CD4-positive, alpha-beta T cell treated with Interleukin-17A for 4 hours (primary cell): ENCODE measurements at regions not wholly inside any gene's neighbourhood (a gene's known extent, or its start where the extent isn't known, plus 50 kb on each side); places are given as distances from the start of the nearest gene placed in this dataset.
A peak's percentile ranks its signal among the peaks of the same experiment; 100 is the strongest.
"Not testable (repeated sequence)": the region's sequence is repeated elsewhere in the genome, so short reads cannot be mapped to it uniquely, and the experiment has no call there.

Experiments
- DNase-seq: peaks from one replicate; pipeline ENCODE4 v3.0.0-alpha.2; 2020; ENCODE audit warnings: mixed read lengths

- DNase-seq = no peak
Measured at GRCh38 chr6:25127076-25127837, 151.9 kb upstream of the CARMIL1 start.

GRCh38 chr6:25130518-25130917 lies 148.7 kb upstream of the CARMIL1 start:
- no peak for DNase-seq

GRCh38 chr6:25132934-25133333 lies 146.2 kb upstream of the CARMIL1 start:
- DNase-seq = no peak

- no peak for DNase-seq
Measured at GRCh38 chr6:25133568-25133967, 145.6 kb upstream of the CARMIL1 start.

- DNase-seq = peak; percentile 30
Measured at GRCh38 chr6:25136854-25137253, 142.3 kb upstream of the CARMIL1 start.

DNA sequence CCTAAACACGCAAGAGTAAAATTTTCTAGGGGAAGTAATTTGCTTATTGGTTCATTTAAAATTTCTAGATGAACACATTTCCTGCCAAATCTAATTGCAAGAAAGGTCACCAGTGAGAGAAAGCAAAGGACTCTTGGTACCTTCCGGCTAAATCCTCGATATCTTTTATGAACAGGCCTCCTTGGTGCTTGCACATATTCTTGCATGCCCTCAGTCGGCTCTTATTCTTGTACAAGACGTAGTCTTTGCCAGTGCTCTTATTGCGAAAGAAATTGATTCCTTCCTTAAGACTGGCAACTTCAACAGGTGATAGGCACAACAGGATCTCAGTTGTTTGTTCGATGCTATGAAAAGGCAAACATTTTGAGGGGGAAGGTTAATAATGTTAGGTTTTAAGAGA lies 141.7 kb upstream of the CARMIL1 start:
- peak; percentile 21 for DNase-seq

DNA sequence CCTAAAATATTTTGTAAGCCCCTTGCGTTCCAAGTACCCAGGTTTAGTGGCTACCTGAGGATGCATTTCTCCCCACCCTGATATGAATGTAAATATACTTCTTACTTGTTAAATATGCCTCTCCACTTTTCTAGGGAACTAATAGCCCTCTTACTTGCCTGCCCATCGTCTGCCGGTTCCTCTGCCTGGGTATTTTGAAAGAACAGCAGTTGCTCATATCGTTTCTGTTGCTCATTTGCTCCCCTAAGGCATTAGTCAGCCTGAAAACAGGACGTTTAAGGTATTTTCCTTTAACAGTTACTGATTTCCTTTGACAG lies 141.3 kb upstream of the CARMIL1 start:
- DNase-seq = no peak

DNA sequence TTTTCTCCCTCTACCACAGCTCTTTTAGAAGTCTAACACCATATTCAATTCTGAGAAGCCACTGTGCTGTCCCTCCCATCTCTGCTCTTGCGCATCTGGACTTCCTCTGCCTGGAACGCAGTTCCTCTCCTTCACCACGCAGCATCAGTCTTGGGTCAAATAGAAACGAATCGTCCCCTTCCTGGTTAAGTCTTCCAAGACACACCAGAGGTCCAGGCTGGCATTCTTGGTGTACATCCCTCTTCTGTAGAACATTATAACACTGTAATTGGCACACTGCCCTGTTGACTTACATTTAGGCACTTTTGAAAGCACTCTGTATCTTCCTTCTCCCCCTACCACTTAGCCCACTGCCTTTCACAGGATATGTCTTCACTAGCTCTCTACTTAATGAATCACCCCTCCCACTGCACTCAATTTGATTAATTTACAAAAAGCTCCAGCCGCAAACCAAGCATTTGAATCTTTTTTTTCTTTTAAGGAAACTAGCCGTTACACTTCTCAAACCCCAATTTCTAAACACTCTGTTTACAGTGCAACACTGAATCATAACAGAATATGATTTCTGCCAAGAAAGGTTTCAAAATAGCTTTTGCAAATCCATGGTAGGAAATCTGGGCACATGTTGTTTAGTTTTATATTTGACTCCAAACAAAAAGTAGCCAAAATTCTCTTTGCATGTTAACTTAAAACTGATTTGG lies 140.8 kb upstream of the CARMIL1 start:
- DNase-seq = peak; percentile 68

DNA sequence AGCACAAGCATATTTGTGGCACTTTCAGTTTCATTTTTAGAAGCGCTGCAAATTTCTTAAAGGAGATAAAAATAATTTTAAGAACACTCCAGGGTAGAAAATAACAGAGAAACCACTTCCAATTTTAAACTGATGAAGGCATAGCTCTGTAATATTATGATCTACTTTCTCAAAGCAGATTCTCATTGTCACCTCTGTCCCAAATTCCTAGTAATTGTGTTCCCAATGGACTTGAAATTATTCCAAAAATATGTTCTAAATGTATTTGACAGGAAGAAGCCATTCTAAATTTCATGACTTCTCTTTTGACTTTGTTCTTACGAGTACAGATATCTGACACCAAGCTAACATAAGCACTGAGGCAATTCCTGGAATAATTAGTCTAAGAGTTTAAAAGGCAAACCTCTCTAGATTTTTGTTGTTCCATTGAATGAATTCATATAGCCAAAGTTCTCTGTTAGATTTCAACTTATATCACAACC lies 140.2 kb upstream of the CARMIL1 start:
- no peak for DNase-seq

DNA sequence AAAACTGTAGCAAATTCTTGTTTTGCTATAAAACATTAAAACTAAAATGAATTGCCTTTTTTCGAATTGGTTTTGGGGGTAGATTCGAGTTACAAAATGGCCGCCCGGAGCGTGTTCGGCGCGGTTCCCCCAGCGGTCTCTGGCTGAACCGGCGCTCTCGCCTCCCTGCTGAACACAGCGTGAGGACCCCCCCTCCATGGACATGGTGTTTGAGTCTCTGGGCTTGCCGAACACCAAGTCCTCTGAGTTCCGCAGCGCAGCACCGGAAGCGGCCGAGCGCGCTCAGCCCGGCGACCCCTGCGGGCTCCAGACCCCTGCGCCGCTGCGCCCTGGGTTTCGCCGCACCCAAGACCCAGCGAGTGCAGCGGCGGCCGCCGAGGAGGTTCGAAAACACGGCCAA lies 139.6 kb upstream of the CARMIL1 start:
- DNase-seq = not testable (repeated sequence)

GRCh38 chr6:25142506-25142905 lies 136.7 kb upstream of the CARMIL1 start:
- no peak for DNase-seq

DNA sequence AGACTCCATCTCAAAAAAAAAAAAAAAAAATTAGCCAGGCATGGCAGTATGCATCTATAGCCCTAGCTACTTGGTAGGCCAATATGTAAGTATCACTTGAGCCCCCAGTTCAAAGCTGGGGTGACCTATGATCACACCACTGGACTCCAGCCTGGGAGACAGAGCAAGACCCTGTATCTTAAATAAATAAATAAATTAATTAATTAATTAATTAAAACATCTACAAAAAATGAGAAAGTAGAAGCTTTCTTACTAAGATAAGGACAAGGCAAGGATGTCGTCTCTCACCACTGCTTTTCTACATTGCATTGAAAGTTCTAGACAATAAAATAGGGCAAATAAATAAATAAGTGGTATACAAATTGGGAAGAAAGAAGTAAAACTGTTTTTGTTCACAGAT lies 134.3 kb upstream of the CARMIL1 start:
- DNase-seq = no peak

GRCh38 chr6:25147223-25147622 lies 132.0 kb upstream of the CARMIL1 start:
- no peak for DNase-seq

DNA sequence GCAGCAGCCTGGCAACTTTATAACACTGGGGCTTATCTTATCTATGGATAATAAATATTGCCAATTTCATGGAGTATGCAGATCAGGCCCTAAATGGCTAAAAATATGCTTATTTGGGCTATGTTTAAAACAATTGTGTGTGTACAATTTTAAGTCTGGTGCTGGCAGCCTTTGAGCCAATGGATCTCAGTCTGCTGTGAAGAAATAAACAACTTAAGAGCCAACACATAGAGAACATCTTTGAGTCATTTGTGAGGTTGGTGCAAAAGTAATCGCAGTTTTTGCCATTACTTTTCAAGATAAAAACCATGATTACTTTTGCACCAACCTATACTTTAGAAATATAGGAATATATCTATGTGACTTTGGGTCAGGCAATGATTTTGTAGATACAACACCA lies 129.1 kb upstream of the CARMIL1 start:
- no peak for DNase-seq

DNA sequence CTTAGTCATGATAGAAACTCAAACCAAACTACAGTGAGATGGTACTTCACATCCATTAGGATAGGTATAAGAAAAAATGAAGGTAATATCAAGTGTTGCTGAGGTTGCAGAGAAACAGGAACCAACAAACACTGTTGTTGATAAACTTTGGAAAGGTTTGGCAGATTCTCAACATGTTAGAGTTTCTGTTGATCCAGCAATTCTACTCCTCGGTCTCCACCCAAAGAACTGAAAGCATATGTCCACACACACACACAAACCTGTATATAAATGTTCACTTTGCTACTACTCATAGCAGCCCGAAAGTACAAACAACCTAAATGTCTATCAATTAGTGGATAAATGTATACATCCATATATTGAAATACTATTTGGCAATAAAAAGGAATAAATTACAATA lies 128.3 kb upstream of the CARMIL1 start:
- no peak for DNase-seq

DNA sequence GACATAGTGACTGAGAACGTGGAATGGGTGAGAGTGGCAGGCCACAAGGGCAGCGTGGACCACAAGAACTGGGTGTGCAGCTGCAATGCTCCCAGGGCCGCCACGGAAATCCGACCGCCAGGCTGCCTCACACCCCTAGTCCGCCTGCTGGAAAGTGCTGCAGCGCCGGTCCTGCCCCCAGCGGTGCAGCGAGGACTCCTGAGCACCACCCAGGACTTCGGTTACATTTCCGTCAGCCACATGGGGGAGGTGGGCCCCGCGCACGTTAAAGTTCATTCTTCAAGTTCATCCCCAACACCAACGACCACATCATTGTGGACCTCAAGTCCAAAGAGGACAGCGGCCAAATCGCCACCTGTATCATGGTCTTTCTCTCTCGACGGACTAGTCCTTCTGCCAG lies 126.1 kb upstream of the CARMIL1 start:
- DNase-seq = no peak

DNA sequence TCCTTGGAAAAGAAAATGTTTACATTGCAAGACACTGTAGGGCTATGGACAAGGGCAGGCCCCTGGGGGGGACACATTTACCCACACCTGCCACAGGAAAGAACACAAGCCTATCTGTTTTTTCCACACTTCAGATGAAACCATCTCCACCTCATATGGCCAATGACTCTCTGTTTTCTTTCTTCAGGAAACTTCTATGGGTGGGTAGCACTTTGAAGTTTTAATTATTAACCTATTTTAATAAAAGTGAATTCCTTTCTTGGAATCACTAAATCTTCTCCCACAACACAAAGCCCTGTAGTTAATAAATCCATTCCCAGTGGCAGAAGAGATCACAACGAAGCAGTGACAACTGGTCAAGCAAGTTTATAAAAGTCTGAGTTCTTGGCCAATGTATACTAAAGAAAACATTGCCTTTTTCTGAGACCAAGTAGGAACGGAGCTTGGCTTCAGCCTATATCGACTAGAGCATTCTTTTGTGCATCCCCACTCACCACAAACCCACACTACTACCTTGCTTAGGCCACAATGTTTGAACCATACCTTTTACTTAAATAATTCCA lies 125.1 kb upstream of the CARMIL1 start:
- no peak for DNase-seq

GRCh38 chr6:25155211-25155610 lies 124.0 kb upstream of the CARMIL1 start:
- DNase-seq = no peak

- DNase-seq = no peak
Measured at GRCh38 chr6:25156123-25156522, 123.1 kb upstream of the CARMIL1 start.

GRCh38 chr6:25157183-25157582 lies 122.0 kb upstream of the CARMIL1 start:
- DNase-seq = no peak

- DNase-seq = no peak
Measured at GRCh38 chr6:25157842-25158241, 121.3 kb upstream of the CARMIL1 start.

DNA sequence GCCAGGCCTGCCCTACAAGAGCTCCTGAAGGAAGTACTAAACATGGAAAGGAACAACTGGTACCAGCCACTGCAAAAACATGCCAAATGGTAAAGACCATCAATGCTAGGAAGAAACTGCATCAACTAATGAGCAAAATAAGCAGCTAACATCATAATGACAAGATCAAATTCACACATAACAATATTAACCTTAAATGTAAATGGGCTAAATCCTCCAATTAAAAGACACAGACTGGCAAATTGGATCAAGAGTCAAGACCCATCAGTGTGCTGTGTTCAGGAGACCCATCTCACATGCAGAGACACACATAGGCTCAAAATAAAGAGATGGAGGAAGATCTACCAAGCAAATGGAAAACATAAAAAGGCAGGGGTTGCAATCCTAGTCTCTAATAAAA lies 119.0 kb upstream of the CARMIL1 start:
- DNase-seq = not testable (repeated sequence)

GRCh38 chr6:25165177-25165576 lies 114.0 kb upstream of the CARMIL1 start:
- no peak for DNase-seq

- DNase-seq = no peak
Measured at GRCh38 chr6:25165800-25166199, 113.4 kb upstream of the CARMIL1 start.
